ENCODE measurements at regions not wholly inside any gene's neighbourhood (a gene's known extent, or its start where the extent isn't known, plus 50 kb on each side); places are given as distances from the start of the nearest gene placed in this dataset.

DNA sequence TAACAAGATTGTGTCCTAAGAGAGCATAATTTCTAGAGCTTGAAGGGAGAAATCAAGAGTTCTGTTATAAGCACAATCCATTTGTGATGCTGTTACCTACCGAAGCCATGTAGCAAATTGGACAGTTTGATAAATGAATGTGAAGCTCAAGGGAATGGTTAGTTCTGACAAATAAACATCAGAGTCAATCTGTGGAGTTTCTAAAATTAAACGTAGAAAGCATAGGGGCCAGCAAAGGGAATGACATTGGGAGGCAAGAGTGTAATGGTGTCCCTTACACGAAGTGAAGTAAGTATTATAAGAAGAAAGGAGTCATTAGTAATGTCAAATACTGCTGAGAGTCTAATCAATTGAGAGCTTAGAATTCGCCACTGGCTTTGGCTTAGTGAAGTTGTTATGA lies 200.2 kb upstream of the SLITRK1 start:
- TF ChIP-seq, protein P1, sequence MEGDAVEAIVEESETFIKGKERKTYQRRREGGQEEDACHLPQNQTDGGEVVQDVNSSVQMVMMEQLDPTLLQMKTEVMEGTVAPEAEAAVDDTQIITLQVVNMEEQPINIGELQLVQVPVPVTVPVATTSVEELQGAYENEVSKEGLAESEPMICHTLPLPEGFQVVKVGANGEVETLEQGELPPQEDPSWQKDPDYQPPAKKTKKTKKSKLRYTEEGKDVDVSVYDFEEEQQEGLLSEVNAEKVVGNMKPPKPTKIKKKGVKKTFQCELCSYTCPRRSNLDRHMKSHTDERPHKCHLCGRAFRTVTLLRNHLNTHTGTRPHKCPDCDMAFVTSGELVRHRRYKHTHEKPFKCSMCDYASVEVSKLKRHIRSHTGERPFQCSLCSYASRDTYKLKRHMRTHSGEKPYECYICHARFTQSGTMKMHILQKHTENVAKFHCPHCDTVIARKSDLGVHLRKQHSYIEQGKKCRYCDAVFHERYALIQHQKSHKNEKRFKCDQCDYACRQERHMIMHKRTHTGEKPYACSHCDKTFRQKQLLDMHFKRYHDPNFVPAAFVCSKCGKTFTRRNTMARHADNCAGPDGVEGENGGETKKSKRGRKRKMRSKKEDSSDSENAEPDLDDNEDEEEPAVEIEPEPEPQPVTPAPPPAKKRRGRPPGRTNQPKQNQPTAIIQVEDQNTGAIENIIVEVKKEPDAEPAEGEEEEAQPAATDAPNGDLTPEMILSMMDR (conservative IDR thresholded peaks at IDR 0.05; ENCODE audit: low read depth, low read length), result no peak
- TF ChIP-seq EZH2 (IDR thresholded peaks at IDR 0.05; ENCODE audit: borderline replicate concordance, low read depth, low read length, poor library complexity, severe bottlenecking), result no peak
